ENCODE measurements at regions not wholly inside any gene's neighbourhood (a gene's known extent, or its start where the extent isn't known, plus 50 kb on each side); places are given as distances from the start of the nearest gene placed in this dataset.

DNA sequence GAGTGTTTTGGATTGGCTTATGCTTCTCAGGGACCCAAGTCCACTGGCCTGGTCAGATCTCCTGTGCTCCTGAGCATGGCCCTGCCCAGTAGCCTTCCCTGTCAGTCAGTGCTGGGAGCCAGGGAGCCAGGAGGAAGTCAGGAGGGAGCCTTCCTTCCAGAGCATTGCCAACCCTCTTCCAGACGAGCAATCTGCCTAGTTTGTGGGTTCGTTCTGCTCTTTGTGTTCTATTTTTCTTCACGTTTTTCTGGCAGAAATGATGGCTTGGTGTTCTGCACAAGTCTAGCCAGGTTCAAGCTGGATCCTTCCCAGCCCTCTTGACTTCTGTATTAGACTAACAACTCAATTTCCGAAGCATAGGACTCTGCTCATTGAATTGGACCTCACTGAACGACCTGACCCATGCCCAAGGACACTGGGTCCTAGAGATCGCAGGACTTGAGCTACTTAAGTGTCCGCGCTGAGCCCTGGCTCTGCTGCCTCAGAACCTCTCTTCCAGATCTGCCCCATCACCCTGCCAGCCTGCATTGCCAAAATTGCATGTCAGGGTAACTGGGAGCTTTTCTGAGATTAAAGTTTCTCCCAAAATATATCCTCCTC lies 76.2 kb upstream of the MPP7 start:
- TF ChIP-seq, protein P1, sequence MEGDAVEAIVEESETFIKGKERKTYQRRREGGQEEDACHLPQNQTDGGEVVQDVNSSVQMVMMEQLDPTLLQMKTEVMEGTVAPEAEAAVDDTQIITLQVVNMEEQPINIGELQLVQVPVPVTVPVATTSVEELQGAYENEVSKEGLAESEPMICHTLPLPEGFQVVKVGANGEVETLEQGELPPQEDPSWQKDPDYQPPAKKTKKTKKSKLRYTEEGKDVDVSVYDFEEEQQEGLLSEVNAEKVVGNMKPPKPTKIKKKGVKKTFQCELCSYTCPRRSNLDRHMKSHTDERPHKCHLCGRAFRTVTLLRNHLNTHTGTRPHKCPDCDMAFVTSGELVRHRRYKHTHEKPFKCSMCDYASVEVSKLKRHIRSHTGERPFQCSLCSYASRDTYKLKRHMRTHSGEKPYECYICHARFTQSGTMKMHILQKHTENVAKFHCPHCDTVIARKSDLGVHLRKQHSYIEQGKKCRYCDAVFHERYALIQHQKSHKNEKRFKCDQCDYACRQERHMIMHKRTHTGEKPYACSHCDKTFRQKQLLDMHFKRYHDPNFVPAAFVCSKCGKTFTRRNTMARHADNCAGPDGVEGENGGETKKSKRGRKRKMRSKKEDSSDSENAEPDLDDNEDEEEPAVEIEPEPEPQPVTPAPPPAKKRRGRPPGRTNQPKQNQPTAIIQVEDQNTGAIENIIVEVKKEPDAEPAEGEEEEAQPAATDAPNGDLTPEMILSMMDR (IDR thresholded peaks at IDR 0.05; ENCODE audit: insufficient read depth, low read depth, low read length), result no peak
- no peak for TF ChIP-seq EZH2 (IDR thresholded peaks at IDR 0.05; ENCODE audit: insufficient read depth, low read length)
